HK-2 (cell line): ENCODE measurements at regions not wholly inside any gene's neighbourhood (a gene's known extent, or its start where the extent isn't known, plus 50 kb on each side); places are given as distances from the start of the nearest gene placed in this dataset.

ENCODE experiments used
- DNase-seq: peaks from one replicate; pipeline ENCODE4 v3.0.0-alpha.2; 2018; ENCODE audit not compliant: unreplicated experiment

- no peak for DNase-seq
These were observed 810.1 kb upstream of the POU3F3 start for GRCh38 chr2:104043864-104044263.

- no peak for DNase-seq
These were observed 808.8 kb upstream of the POU3F3 start for GRCh38 chr2:104045071-104045470.

- no peak for DNase-seq
These were observed 807.4 kb upstream of the POU3F3 start for GRCh38 chr2:104046466-104046865.

- DNase-seq: no peak
These were observed 806.4 kb upstream of the POU3F3 start for GRCh38 chr2:104047516-104047915.

DNA sequence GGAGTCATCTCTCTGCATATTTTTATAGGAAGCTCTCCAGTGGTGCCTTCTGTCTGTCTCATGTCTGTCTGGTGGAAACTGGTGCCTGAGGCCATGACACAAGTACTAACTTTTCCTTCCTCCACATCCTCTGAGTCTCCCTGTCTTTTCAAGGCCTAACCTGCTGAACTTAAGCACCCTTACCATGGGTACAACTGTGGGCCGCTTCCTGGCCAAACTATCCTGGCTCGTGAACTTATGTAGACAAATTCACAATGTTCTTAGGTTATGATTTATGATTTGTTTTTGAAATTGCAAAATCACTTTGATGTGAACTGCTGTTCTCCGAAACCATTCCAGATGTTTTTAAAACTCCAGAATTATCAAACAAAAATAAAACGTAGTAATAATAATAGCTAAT, 804.5 kb upstream of the POU3F3 start:
- DNase-seq: no peak

DNA sequence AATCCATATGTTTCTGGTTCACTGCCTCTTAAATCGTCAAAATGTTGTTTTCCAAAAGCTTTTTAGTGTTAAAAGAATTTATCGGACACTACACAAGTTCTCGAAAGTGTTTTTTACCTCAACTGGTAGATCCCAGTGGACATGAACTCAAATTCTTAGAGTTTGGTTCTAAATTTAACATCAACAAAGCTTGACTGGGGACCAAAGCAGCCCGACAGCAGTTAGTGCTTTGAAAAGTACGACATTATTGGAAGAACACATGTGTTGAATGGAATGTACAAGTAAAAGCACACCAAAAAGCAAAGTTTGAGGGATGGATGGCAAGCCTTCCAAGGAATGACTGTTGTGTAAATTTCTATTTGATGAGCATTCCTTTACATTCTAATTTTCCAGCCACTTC, 803.9 kb upstream of the POU3F3 start:
- DNase-seq: no peak

GRCh38 chr2:104050656-104051242, 803.2 kb upstream of the POU3F3 start:
- no peak for DNase-seq

DNA sequence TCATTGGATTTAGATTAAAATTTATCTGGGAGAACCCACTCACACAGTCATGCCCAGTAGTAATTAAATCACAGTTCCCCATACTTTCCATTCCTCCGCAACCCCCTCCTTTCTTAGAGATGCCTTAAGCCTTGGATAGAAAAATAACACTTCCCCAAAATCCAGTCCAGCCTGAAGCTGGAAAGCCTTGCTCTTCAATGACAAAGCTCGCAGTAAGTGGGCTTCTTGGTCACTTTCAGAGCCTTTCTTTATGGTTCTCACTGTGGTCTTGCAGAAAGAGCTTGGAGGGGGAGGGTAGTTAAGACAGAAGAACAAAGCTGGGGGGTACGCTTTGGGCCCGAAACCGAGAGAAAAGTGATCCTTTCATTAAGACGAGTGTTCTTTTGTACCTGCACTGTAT, 802.1 kb upstream of the POU3F3 start:
- no peak for DNase-seq

GRCh38 chr2:104052356-104052755, 801.6 kb upstream of the POU3F3 start:
- no peak for DNase-seq

GRCh38 chr2:104056451-104056850, 797.5 kb upstream of the POU3F3 start:
- DNase-seq: no peak

GRCh38 chr2:104068665-104069064, 785.2 kb upstream of the POU3F3 start:
- no peak for DNase-seq

DNA sequence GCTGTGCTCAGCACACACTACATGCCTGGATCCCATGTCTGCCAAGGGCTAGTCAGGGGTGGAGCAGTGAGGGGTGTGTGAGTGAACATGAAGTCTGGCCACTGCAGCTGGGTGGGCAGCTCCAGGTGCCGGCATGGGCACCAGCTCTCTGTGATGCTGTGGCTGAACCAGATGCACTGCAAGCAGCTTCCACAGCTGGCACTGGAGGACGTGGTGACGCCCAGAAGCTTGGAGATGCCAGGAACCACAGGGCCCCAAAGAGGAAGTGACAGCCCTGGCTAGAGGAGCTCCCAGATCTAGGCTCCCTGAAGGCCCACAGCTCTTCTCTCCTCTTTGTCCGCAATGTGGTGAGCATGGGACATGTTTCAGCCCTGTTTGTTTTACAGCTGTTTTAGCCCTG, 776.3 kb upstream of the POU3F3 start:
- no peak for DNase-seq

GRCh38 chr2:104078431-104079157, 775.3 kb upstream of the POU3F3 start:
- no peak for DNase-seq

DNA sequence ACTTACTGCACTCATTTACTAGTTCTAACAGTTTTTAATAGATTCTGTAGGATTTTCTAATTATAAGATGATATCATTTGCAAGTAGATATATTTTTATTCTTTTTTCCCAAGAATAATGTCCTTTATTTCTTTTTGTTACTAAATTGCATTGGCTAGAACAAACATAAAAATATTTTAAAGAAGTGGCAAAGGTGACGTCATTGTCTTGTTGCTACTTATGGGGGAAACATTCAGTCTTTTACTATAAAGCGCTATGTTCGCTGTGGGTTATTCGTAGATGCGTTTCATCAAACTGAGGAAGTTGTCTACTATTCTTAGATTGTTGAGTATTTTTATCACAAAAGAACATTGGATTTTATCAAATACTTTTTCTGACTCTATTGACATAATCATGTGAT, 765.2 kb upstream of the POU3F3 start:
- no peak for DNase-seq

DNA sequence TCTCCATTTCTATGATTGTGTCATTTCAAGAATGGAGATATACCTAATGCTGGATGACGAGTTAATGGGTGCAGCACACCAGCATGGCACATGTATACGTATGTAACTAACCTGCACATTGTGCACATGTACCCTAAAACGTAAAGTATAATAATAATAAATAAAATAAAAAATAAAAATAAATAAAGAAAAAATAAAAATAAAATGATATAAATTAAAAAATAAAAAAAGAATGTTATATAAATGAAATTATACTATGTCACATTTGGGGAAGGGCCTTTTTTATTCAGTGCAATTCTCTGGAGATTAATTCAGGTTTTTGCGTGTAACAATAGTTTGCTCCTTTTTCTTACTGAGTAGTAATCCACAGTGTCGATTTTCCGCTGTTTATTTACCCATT, 763.5 kb upstream of the POU3F3 start:
- no peak for DNase-seq

DNA sequence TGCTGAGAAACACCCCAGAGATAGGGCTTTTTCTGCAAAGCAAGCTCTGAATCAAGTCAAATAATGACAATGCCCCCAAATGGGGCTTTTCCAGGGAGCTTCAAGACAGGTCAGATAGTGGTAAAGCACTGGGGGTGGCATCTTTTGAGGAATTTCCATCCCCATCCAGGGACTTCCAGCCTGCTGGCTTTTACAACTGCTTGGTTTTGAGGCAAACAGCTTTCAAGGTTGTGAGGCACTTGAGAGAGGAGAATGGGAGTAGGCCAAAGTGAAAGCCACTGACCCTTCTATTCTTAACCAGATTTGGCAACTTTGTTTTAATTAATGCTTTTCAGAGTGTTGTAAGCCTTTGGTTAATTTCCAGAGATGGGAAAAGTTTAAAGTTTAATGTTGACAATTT, 762.0 kb upstream of the POU3F3 start:
- no peak for DNase-seq

GRCh38 chr2:104092886-104093285, 761.0 kb upstream of the POU3F3 start:
- DNase-seq: no peak

GRCh38 chr2:104102615-104103014, 751.3 kb upstream of the POU3F3 start:
- DNase-seq: no peak

- DNase-seq: no peak
These were observed 744.6 kb upstream of the POU3F3 start for GRCh38 chr2:104109356-104109755.

GRCh38 chr2:104118889-104119288, 735.0 kb upstream of the POU3F3 start:
- DNase-seq: no peak

DNA sequence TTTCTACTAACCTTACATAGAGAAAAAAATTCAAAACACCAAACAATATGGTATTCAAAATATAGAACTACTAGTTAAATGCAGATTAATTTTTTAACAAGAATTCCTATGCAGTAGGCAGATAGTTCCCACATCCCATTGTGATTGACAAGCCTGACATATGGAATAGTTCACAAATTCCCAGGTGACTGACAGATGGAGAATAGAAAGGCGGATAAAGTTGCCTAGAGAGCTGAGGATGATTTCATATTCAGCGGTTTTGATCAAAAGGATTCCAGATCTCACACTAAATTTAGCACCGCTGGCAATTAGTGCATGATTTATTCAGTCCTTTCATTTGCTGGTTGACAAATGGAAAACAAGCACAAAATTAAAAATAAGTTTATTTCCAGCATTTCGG, 733.7 kb upstream of the POU3F3 start:
- DNase-seq: no peak

GRCh38 chr2:104125096-104125495, 728.8 kb upstream of the POU3F3 start:
- DNase-seq: no peak

- DNase-seq: no peak
These were observed 726.7 kb upstream of the POU3F3 start for GRCh38 chr2:104127049-104127770.
